ENCODE measurements at regions not wholly inside any gene's neighbourhood (a gene's known extent, or its start where the extent isn't known, plus 50 kb on each side); places are given as distances from the start of the nearest gene placed in this dataset.

GRCh38 chr3:27661797-27662196 lies 60.3 kb downstream of the EOMES start:
- no peaks in the 10 kb centered on the region for H3K36me3 ChIP-seq (ENCODE audit: control insufficient read depth, insufficient read depth, low read length)
- no peaks in the 10 kb centered on the region for H3K27me3 ChIP-seq (replicated peaks; ENCODE audit: control insufficient read depth, insufficient read depth, low read length)
- H3K4me3 ChIP-seq (replicated peaks; ENCODE audit: low read depth, low read length): no peak overlapping the region
- TF ChIP-seq CTCF (IDR thresholded peaks at IDR 0.05; ENCODE audit: insufficient read depth, low read length, poor library complexity, severe bottlenecking): no peak
- no peak for DNase-seq (ENCODE audit: extremely low read depth, insufficient read length)

GRCh38 chr3:27659279-27660021 lies 62.7 kb downstream of the EOMES start:
- Histone ChIP-seq H3K36me3 (ENCODE audit: control insufficient read depth, insufficient read depth, low read length) (no peaks in the 10 kb centered on the region), H3K27me3 (replicated peaks; ENCODE audit: control insufficient read depth, insufficient read depth, low read length) (no peaks in the 10 kb centered on the region), H3K4me3 (replicated peaks; ENCODE audit: low read depth, low read length) (no peak overlapping the region)
- peak; percentile 90 for TF ChIP-seq CTCF (IDR thresholded peaks at IDR 0.05; ENCODE audit: insufficient read depth, low read length, poor library complexity, severe bottlenecking)
- no peak for DNase-seq (ENCODE audit: extremely low read depth, insufficient read length)

GRCh38 chr3:27658741-27659140 lies 63.4 kb downstream of the EOMES start:
- no peak overlapping the region for H3K4me3 ChIP-seq (replicated peaks; ENCODE audit: low read depth, low read length)
- DNase-seq (ENCODE audit: extremely low read depth, insufficient read length): no peak
- no peaks in the 10 kb centered on the region for H3K27me3 ChIP-seq (replicated peaks; ENCODE audit: control insufficient read depth, insufficient read depth, low read length)
- no peak for TF ChIP-seq CTCF (IDR thresholded peaks at IDR 0.05; ENCODE audit: insufficient read depth, low read length, poor library complexity, severe bottlenecking)
- no peaks in the 10 kb centered on the region for H3K36me3 ChIP-seq (ENCODE audit: control insufficient read depth, insufficient read depth, low read length)

GRCh38 chr3:27657871-27658270 lies 64.3 kb downstream of the EOMES start:
- H3K27me3 ChIP-seq (replicated peaks; ENCODE audit: control insufficient read depth, insufficient read depth, low read length): no peaks in the 10 kb centered on the region

GRCh38 chr3:27657404-27657803 lies 64.7 kb downstream of the EOMES start:
- H3K36me3 ChIP-seq (ENCODE audit: control insufficient read depth, insufficient read depth, low read length): no peaks in the 10 kb centered on the region
- TF ChIP-seq CTCF (IDR thresholded peaks at IDR 0.05; ENCODE audit: insufficient read depth, low read length, poor library complexity, severe bottlenecking): no peak
- no peaks in the 10 kb centered on the region for H3K27me3 ChIP-seq (replicated peaks; ENCODE audit: control insufficient read depth, insufficient read depth, low read length)
- H3K4me3 ChIP-seq (replicated peaks; ENCODE audit: low read depth, low read length): no peak overlapping the region
- no peak for DNase-seq (ENCODE audit: extremely low read depth, insufficient read length)

More at GRCh38 chr3:27657871-27658270, 64.3 kb downstream of the EOMES start:
- no peak for DNase-seq (ENCODE audit: extremely low read depth, insufficient read length)
- Histone ChIP-seq H3K36me3 (ENCODE audit: control insufficient read depth, insufficient read depth, low read length) (no peaks in the 10 kb centered on the region), H3K4me3 (replicated peaks; ENCODE audit: low read depth, low read length) (no peak overlapping the region)
- TF ChIP-seq CTCF (IDR thresholded peaks at IDR 0.05; ENCODE audit: insufficient read depth, low read length, poor library complexity, severe bottlenecking): no peak
